ENCODE measurements at regions not wholly inside any gene's neighbourhood (a gene's known extent, or its start where the extent isn't known, plus 50 kb on each side); places are given as distances from the start of the nearest gene placed in this dataset.

- peaks cover 51% of the 10 kb centered on the region for H3K4me1 Mint-ChIP-seq (ENCODE audit: low read depth)
- no peak for DNase-seq
- H3K27me3 Mint-ChIP-seq (ENCODE audit: insufficient read depth): peaks cover 2% of the 10 kb centered on the region
- H3K36me3 Mint-ChIP-seq (ENCODE audit: low read depth): 0 out of 2 replicates have a peak, but pooled peaks cover 5% of the 10 kb centered on the region
- TF ChIP-seq CTCF (IDR thresholded peaks at IDR 0.05): no peak
- no peak overlapping the region for H3K4me3 Mint-ChIP-seq
- no peak overlapping the region for H3K27ac Mint-ChIP-seq
- no peaks in the 10 kb centered on the region for H3K9me3 Mint-ChIP-seq
These were observed 104.5 kb upstream of the CIBAR2 start for GRCh38 chr16:85216522-85217375.

- Mint-ChIP-seq H3K36me3 (ENCODE audit: low read depth) (no peaks in the 10 kb centered on the region), H3K9me3 (no peaks in the 10 kb centered on the region), H3K4me1 (ENCODE audit: low read depth) (peaks cover 25% of the 10 kb centered on the region), H3K27ac (peak overlapping the region; percentile 90), H3K4me3 (peak overlapping the region; percentile 78), H3K27me3 (ENCODE audit: insufficient read depth) (peaks cover 2% of the 10 kb centered on the region; the same call in 1 of the 2 replicates)
- peak; percentile 60 for DNase-seq
- TF ChIP-seq CTCF (IDR thresholded peaks at IDR 0.05): no peak
These were observed 108.0 kb upstream of the CIBAR2 start for GRCh38 chr16:85220125-85220839.

GRCh38 chr16:85220964-85221731 lies 108.9 kb upstream of the CIBAR2 start:
- Mint-ChIP-seq H3K9me3 (no peaks in the 10 kb centered on the region), H3K4me1 (ENCODE audit: low read depth) (peaks cover 25% of the 10 kb centered on the region), H3K27ac (peak overlapping the region; percentile 90), H3K36me3 (ENCODE audit: low read depth) (no peaks in the 10 kb centered on the region), H3K4me3 (peak overlapping the region; percentile 23; the same call in 1 of the 2 replicates), H3K27me3 (ENCODE audit: insufficient read depth) (peaks cover 2% of the 10 kb centered on the region; the same call in 1 of the 2 replicates)
- no peak for DNase-seq
- no peak for TF ChIP-seq CTCF (IDR thresholded peaks at IDR 0.05)

GRCh38 chr16:85221771-85222154 lies 109.5 kb upstream of the CIBAR2 start:
- H3K36me3 Mint-ChIP-seq (ENCODE audit: low read depth): no peaks in the 10 kb centered on the region
- no peaks in the 10 kb centered on the region for H3K9me3 Mint-ChIP-seq
- peaks cover 30% of the 10 kb centered on the region for H3K4me1 Mint-ChIP-seq (ENCODE audit: low read depth)
- TF ChIP-seq CTCF (IDR thresholded peaks at IDR 0.05): no peak
- no peak for DNase-seq
- no peak overlapping the region for H3K4me3 Mint-ChIP-seq
- H3K27me3 Mint-ChIP-seq (ENCODE audit: insufficient read depth): peaks cover 2% of the 10 kb centered on the region; the same call in 1 of the 2 replicates
- H3K27ac Mint-ChIP-seq: 0 out of 2 replicates have a peak overlapping the region, but pooled peaks have one; percentile 62

- Mint-ChIP-seq H3K4me3 (no peak overlapping the region), H3K4me1 (ENCODE audit: low read depth) (peaks cover 35% of the 10 kb centered on the region), H3K9me3 (no peaks in the 10 kb centered on the region), H3K36me3 (ENCODE audit: low read depth) (no peaks in the 10 kb centered on the region; the same call in 1 of the 2 replicates), H3K27ac (no peak overlapping the region), H3K27me3 (ENCODE audit: insufficient read depth) (peaks cover 2% of the 10 kb centered on the region; the same call in 1 of the 2 replicates)
- TF ChIP-seq CTCF (IDR thresholded peaks at IDR 0.05): no peak
- DNase-seq: no peak
These were observed 110.0 kb upstream of the CIBAR2 start for GRCh38 chr16:85222155-85222863.
